Stomach smooth muscle (tissue), 2 donors: ENCODE measurements at regions not wholly inside any gene's neighbourhood (a gene's known extent, or its start where the extent isn't known, plus 50 kb on each side); places are given as distances from the start of the nearest gene placed in this dataset.

ENCODE experiments used
- H3K27ac ChIP-seq: one replicate; pipeline ENCODE4 v1.7.0; 2013; ENCODE audit warnings: mild to moderate bottlenecking, low read length, inconsistent platforms
- H3K27me3 ChIP-seq, 2 donors: one replicate each; pipeline ENCODE4 v1.7.0; 2013; ENCODE audit warnings: low read length in 2 of 2; ENCODE audit not compliant: insufficient read depth in 2 of 2, control insufficient read depth in 1 of 2
- H3K36me3 ChIP-seq, 2 donors: one replicate each; pipeline ENCODE4 v1.7.0; 2013; ENCODE audit warnings: low read length in 2 of 2; ENCODE audit not compliant: control insufficient read depth in 2 of 2, insufficient read depth in 2 of 2
- H3K4me1 ChIP-seq: one replicate; pipeline ENCODE4 v1.7.0; 2013; ENCODE audit warnings: low read length; ENCODE audit not compliant: control insufficient read depth, insufficient read depth
- H3K4me3 ChIP-seq, 2 donors: one replicate each; pipeline ENCODE4 v1.7.0; 2013; ENCODE audit warnings: low read length in 2 of 2
- H3K9ac ChIP-seq, 2 donors: one replicate each; pipeline ENCODE4 v1.7.0; 2013; ENCODE audit warnings: low read length in 2 of 2, mild to moderate bottlenecking in 1 of 2
- H3K9me3 ChIP-seq, 2 donors: one replicate each; pipeline ENCODE4 v1.7.0; 2013; ENCODE audit warnings: low read length in 2 of 2; ENCODE audit not compliant: control insufficient read depth in 2 of 2
- donor health status: healthy.
- donor health status: Pancreatic carcinoma.

- Histone ChIP-seq H3K9ac (no peak overlapping the region), H3K9me3 (no peaks in the 10 kb centered on the region), H3K4me1 (peaks cover 17% of the 10 kb centered on the region), H3K27me3 (no peaks in the 10 kb centered on the region), H3K27ac (no peak overlapping the region), H3K36me3 (no peaks in the 10 kb centered on the region), H3K4me3 (no peak overlapping the region)
Measured at GRCh38 chr2:204317640-204318039, 227.6 kb upstream of the PARD3B start.

DNA sequence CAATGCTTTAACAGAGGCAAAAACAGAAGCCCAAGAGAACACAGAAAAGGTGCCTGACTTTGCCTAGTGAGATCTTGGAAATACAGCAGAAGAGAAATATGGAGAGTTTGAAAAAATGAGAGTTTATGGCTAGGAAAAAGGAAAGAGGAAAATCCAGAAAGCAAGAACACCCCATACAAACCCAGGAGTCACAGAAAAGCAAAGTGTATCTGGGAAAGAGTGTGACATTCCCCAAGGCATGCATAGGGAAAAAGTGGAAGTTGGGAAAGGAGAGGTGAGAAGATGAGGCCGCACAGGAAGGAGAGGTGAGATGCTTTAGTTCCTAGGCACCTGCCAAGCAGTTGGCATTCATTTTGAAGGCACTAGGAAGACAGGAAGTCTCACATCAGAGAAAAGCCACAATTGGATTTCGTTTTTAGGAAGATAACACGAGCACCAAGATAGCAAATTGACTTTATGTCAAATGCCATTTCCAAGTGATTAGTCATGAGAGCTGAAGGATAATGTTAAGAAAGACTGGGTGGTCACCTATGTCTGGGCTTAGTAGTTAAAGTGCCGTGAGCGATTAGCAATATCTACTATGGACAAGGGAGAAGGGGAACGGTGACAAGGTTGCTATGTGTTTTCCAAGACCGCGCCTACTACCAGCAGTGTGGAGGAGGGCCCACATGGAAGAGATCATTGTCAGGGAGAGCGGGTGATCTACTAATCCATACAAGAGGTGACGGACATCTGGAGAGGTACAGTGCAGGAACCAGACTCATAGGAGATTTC lies 224.1 kb upstream of the PARD3B start:
- Histone ChIP-seq H3K4me3 (no peak overlapping the region), H3K9ac (no peak overlapping the region), H3K27ac (peak overlapping the region; percentile 18), H3K27me3 (no peaks in the 10 kb centered on the region), H3K9me3 (no peaks in the 10 kb centered on the region), H3K36me3 (no peaks in the 10 kb centered on the region), H3K4me1 (peaks cover 6% of the 10 kb centered on the region)

DNA sequence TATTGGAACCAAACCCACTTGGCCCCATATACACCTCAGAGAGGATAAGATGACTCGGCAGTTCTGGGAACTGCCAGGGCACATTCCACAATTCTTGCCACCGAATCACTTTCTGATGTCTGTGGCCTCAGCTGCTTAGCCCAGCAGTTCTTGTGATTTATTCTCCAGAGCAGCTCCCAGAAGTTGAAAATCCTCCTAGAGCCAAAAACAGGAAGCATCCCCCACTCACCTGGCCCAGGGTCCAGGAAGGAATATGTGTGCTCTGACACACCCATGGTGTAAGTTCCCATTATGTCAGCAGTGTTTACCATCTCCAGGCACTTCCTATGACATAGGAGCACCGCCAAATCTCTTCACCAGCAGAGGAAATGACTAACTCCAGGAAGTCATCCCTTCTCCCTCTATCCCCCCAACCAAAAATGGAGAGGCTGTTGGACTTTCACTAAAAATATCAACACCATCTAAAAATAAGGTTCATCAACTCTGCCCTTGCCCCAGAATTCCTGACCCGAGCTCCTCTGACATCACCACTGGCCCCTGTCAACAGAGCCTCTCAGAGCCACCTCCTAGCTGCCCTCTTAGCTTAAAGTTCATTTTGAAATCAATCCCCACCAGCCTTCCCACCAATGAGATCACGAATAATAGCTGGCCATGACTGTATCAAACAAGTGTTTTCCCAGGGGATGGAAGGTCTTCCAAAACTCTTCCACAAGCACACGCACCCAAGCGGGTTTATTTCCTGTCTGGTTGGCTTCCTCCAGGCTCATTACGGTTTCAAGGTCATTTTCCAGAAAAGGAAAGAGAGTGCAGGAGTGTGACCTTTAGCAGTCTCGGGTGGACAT lies 223.1 kb upstream of the PARD3B start:
- Histone ChIP-seq H3K4me1 (peaks cover 6% of the 10 kb centered on the region), H3K27ac (peak overlapping the region; percentile 18), H3K9me3 (no peaks in the 10 kb centered on the region), H3K36me3 (no peaks in the 10 kb centered on the region), H3K9ac (no peak overlapping the region), H3K4me3 (no peak overlapping the region), H3K27me3 (no peaks in the 10 kb centered on the region)

GRCh38 chr2:204325468-204325867 lies 219.8 kb upstream of the PARD3B start:
- Histone ChIP-seq H3K27ac (no peak overlapping the region), H3K36me3 (no peaks in the 10 kb centered on the region), H3K9ac (peak overlapping the region in 1 of 2 donors; percentile 21), H3K4me1 (peaks cover 6% of the 10 kb centered on the region), H3K27me3 (no peaks in the 10 kb centered on the region), H3K9me3 (no peaks in the 10 kb centered on the region), H3K4me3 (peak overlapping the region in 1 of 2 donors; percentile 29)

DNA sequence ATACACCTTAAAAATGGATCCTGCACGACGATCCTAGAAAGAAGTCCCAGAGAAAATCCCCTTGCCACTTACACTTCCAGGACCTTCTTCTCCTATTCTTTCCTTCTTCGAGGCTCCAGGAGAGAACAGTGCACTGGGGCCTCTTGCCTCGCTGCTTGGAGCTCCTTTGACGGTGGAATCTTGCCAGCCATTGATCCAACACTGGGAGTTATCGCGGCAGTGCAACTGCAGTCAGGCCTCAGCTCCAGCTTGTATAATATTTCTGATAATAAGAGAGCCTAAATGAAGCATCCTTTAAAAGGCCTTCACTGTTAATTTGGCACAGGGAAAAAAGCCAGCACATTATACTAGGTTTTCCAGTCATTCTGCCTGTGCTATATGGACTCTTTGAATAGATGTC lies 216.9 kb upstream of the PARD3B start:
- Histone ChIP-seq H3K27me3 (no peaks in the 10 kb centered on the region), H3K27ac (no peak overlapping the region), H3K9ac (no peak overlapping the region), H3K9me3 (no peaks in the 10 kb centered on the region), H3K4me1 (no peaks in the 10 kb centered on the region), H3K36me3 (no peaks in the 10 kb centered on the region), H3K4me3 (no peak overlapping the region)

GRCh38 chr2:204329016-204329415 lies 216.3 kb upstream of the PARD3B start:
- Histone ChIP-seq H3K9me3 (no peaks in the 10 kb centered on the region), H3K9ac (no peak overlapping the region), H3K27me3 (no peaks in the 10 kb centered on the region), H3K36me3 (no peaks in the 10 kb centered on the region), H3K27ac (no peak overlapping the region), H3K4me3 (no peak overlapping the region), H3K4me1 (no peaks in the 10 kb centered on the region)

DNA sequence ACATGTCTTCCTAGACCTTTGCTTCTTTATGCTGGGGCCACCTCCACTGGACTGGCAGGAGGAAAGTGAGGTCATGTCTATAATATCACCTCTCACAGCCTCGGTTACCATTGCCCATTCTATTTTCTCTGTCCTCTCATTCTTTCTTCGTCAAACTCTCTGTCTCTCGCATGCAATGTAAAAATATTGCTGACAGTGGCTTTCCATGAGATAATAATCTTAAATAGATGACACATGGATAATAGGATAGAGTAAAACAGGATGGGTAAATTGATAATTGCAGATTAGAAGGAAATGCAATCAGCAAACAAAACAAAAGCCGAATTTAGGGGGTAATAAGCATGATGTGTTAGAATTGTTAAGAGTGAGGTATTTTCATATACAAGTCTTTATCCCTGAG lies 215.7 kb upstream of the PARD3B start:
- no peaks in the 10 kb centered on the region for H3K36me3 ChIP-seq
- H3K4me3 ChIP-seq: no peak overlapping the region
- H3K9ac ChIP-seq: no peak overlapping the region
- no peak overlapping the region for H3K27ac ChIP-seq
- H3K27me3 ChIP-seq: no peaks in the 10 kb centered on the region
- H3K4me1 ChIP-seq: no peaks in the 10 kb centered on the region
- no peaks in the 10 kb centered on the region for H3K9me3 ChIP-seq

DNA sequence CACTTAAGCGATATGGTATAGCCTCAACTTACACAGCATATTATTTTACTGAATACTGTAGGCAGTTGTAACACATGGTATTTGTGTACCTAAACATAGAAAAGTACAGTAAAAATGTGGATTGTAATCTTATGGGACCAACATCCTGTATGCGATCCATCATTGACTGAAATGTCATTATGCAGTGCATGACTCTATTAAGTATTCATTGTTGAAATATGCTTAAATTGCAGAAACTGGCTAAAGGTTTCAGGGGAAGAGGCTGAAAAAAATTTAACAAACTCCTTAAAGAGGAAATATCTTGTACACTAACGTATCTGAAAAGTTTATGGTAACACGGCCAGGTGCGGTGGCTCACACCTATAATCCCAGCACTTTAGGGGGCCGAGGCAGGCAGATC lies 214.1 kb upstream of the PARD3B start:
- H3K36me3 ChIP-seq: no peaks in the 10 kb centered on the region
- H3K9me3 ChIP-seq: no peaks in the 10 kb centered on the region
- H3K9ac ChIP-seq: no peak overlapping the region
- no peak overlapping the region for H3K27ac ChIP-seq
- no peaks in the 10 kb centered on the region for H3K4me1 ChIP-seq
- no peak overlapping the region for H3K4me3 ChIP-seq
- no peaks in the 10 kb centered on the region for H3K27me3 ChIP-seq

- Histone ChIP-seq H3K27me3 (no peaks in the 10 kb centered on the region), H3K4me3 (no peak overlapping the region), H3K4me1 (no peaks in the 10 kb centered on the region), H3K9ac (no peak overlapping the region), H3K36me3 (no peaks in the 10 kb centered on the region), H3K27ac (no peak overlapping the region), H3K9me3 (no peaks in the 10 kb centered on the region)
Measured at GRCh38 chr2:204331988-204332387, 213.3 kb upstream of the PARD3B start.

DNA sequence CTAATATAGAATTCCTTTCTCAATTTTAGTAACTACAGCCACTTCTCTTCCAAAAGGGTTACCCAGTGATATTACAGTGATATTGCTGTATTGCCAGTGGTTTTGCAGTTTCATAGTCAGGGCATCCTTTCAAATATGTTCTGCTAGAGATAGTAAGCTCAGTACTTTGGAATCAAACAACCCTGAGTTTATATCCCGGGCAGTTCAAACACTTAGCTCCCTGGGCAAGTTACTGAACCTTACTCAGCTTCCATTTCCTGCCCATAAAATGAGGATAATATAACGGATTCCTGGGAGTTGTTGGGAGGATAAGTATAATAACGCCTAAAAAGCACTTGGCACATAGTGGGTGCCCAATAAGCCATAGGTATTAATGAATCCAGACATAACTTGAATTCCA lies 212.6 kb upstream of the PARD3B start:
- H3K36me3 ChIP-seq: no peaks in the 10 kb centered on the region
- H3K4me3 ChIP-seq: no peak overlapping the region
- no peaks in the 10 kb centered on the region for H3K27me3 ChIP-seq
- no peaks in the 10 kb centered on the region for H3K4me1 ChIP-seq
- H3K9me3 ChIP-seq: no peaks in the 10 kb centered on the region
- H3K27ac ChIP-seq: no peak overlapping the region
- H3K9ac ChIP-seq: no peak overlapping the region

DNA sequence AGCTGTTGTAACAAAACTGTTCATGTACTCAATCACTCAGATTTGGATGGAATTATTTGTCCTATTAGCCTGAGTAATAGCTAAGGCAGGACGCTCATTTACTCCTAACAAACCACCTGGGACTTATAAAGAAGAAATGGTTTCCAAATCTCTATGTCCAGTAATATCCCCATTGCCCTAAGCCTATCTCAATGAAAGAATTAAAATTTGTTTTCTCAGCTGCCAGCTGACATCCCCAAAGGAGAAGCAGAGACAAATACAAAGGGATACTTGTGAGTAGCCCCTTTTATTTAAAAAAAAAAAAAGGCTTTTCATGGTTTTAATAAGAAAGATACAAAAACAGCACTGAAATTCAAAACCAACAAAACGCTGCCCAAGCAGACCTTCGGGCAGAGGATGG lies 211.4 kb upstream of the PARD3B start:
- no peak overlapping the region for H3K9ac ChIP-seq
- H3K4me3 ChIP-seq: no peak overlapping the region
- H3K27ac ChIP-seq: no peak overlapping the region
- H3K9me3 ChIP-seq: no peaks in the 10 kb centered on the region
- H3K4me1 ChIP-seq: no peaks in the 10 kb centered on the region
- no peaks in the 10 kb centered on the region for H3K36me3 ChIP-seq
- no peaks in the 10 kb centered on the region for H3K27me3 ChIP-seq
